ENCODE measurements at regions not wholly inside any gene's neighbourhood (a gene's known extent, or its start where the extent isn't known, plus 50 kb on each side); places are given as distances from the start of the nearest gene placed in this dataset.

DNA sequence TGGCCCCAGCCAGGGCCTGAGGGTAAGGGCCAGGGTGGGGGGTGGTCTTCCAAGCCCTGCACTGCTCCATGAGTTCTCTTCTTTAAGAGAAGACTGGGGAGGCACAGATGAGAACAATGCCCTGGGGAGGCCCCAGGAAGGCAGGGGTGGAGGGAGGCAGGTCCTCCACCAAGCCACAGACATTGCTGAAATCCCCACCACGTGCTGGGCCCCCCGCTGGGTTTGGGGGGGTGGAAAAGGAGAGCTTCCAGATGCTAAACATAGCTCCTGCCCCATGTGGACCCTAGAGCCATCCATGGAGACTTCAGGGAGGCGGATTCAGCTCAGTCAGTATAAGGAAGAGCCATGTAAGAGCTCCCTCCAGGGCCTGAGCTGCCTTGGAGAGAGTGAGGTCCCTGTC lies 157.8 kb upstream of the LINGO1 start:
- H3K4me3 ChIP-seq (ENCODE audit: low read depth, low read length) = no peak overlapping the region
- peak; percentile 51 for DNase-seq (ENCODE audit: low read depth)
- TF ChIP-seq, protein P1, sequence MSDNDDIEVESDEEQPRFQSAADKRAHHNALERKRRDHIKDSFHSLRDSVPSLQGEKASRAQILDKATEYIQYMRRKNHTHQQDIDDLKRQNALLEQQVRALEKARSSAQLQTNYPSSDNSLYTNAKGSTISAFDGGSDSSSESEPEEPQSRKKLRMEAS (IDR thresholded peaks at IDR 0.05; ENCODE audit: low read depth, low read length) = 0 out of 2 replicates have a peak, but pooled peaks have one; percentile 17
- no peak for TF ChIP-seq MYC (IDR thresholded peaks at IDR 0.05; ENCODE audit: low read depth, low read length)

GRCh38 chr15:77786956-77787355 lies 154.2 kb upstream of the LINGO1 start:
- no peak for DNase-seq (ENCODE audit: low read depth)

DNA sequence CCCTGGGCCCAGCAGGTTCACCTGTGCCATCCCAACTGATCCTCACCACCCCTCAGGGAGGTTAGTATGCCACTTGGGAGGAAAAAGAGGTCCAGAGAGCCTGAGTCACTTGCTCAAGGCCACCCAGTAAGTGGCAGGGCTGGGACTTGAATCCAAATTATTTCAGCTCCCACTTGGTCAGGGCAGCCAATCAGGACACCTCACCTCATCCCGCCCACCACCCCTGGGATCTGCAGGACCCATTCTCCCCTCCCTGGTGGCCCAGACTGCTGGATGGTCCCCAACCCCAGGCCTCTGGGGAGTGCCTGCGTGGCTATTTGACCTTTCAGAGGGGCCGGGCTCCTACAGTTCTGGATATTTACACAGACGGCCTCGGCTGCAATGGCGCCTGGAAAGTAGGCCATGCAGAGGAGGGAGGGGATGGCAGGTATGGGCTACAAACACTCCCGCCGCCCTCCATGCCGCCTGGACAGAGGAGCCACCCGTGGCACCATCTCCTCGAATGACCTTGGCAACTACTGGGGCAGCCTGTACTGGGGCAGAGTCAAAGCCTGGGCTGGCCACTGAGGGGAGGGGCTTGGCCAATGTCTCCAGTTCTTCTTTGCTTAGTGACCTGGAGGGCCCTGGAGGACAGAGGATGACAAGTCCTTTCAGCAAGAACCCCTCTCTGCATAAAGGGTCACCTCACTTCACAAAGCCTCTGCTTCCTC lies 153.6 kb upstream of the LINGO1 start:
- H3K4me3 ChIP-seq (ENCODE audit: low read depth, low read length) = no peak overlapping the region
- DNase-seq (ENCODE audit: low read depth) = no peak
- TF ChIP-seq, protein P1 (IDR thresholded peaks at IDR 0.05; ENCODE audit: low read depth, low read length) = no peak
- TF ChIP-seq CTCF (IDR thresholded peaks at IDR 0.05; ENCODE audit: low read depth, low read length) = no peak
- no peak for TF ChIP-seq MYC (IDR thresholded peaks at IDR 0.05; ENCODE audit: low read depth, low read length)
- no peak for TF ChIP-seq POLR2A (IDR thresholded peaks at IDR 0.05; ENCODE audit: extremely low read depth, insufficient read length)

More at GRCh38 chr15:77786956-77787355, 154.2 kb upstream of the LINGO1 start:
- H3K4me3 ChIP-seq (ENCODE audit: low read depth, low read length) = no peak overlapping the region
- TF ChIP-seq POLR2A (IDR thresholded peaks at IDR 0.05; ENCODE audit: extremely low read depth, insufficient read length) = no peak
- no peak for TF ChIP-seq MYC (IDR thresholded peaks at IDR 0.05; ENCODE audit: low read depth, low read length)
- TF ChIP-seq, protein P1 (IDR thresholded peaks at IDR 0.05; ENCODE audit: low read depth, low read length) = no peak
- no peak for TF ChIP-seq CTCF (IDR thresholded peaks at IDR 0.05; ENCODE audit: low read depth, low read length)

GRCh38 chr15:77784361-77785292 lies 151.9 kb upstream of the LINGO1 start:
- TF ChIP-seq, protein P1 (IDR thresholded peaks at IDR 0.05; ENCODE audit: low read depth, low read length) = no peak
- TF ChIP-seq POLR2A (IDR thresholded peaks at IDR 0.05; ENCODE audit: extremely low read depth, insufficient read length) = no peak
- TF ChIP-seq CTCF (IDR thresholded peaks at IDR 0.05; ENCODE audit: low read depth, low read length) = peak; percentile 66
- no peak for TF ChIP-seq MYC (IDR thresholded peaks at IDR 0.05; ENCODE audit: low read depth, low read length)
- peak; percentile 52 for DNase-seq (ENCODE audit: low read depth)

GRCh38 chr15:77783636-77784035 lies 150.9 kb upstream of the LINGO1 start:
- no peak for TF ChIP-seq MYC (IDR thresholded peaks at IDR 0.05; ENCODE audit: low read depth, low read length)
- TF ChIP-seq CTCF (IDR thresholded peaks at IDR 0.05; ENCODE audit: low read depth, low read length) = no peak
- TF ChIP-seq POLR2A (IDR thresholded peaks at IDR 0.05; ENCODE audit: extremely low read depth, insufficient read length) = no peak
- TF ChIP-seq, protein P1 (IDR thresholded peaks at IDR 0.05; ENCODE audit: low read depth, low read length) = no peak
- DNase-seq (ENCODE audit: low read depth) = no peak
- H3K4me3 ChIP-seq (ENCODE audit: low read depth, low read length) = no peak overlapping the region

More at GRCh38 chr15:77784361-77785292, 151.9 kb upstream of the LINGO1 start:
- H3K4me3 ChIP-seq (ENCODE audit: low read depth, low read length) = no peak overlapping the region

All from NB4 (cell line).